ENCODE measurements at regions not wholly inside any gene's neighbourhood (a gene's known extent, or its start where the extent isn't known, plus 50 kb on each side); places are given as distances from the start of the nearest gene placed in this dataset.

- ChIA-PET POLR2A (no interaction called here), CTCF (no interaction called here)
- no peak overlapping the region for H3K27ac Mint-ChIP-seq
Measured at GRCh38 chr5:28066856-28067255, 1028.5 kb upstream of the CDH9 start.

GRCh38 chr5:28065656-28066055 is 1027.3 kb upstream of the CDH9 start:
- no peak overlapping the region for H3K27ac ChIP-seq (ENCODE audit: low read depth in 1 of 2, low read length in 2 of 2)
- ATAC-seq (ENCODE audit: poor library complexity): no peak
- H3K9me3 ChIP-seq (ENCODE audit: control insufficient read depth in 1 of 2, insufficient read depth in 1 of 2, low read length in 2 of 2): peaks cover 0 to 11% of the 10 kb centered on the region in 2 experiments
- H3K4me3 Mint-ChIP-seq: no peak overlapping the region
- H3K36me3 ChIP-seq (ENCODE audit: insufficient read depth, low read length): no peaks in the 10 kb centered on the region
- H3K36me3 Mint-ChIP-seq (ENCODE audit: low read depth): no peaks in the 10 kb centered on the region
- no peaks in the 10 kb centered on the region for H3K27me3 Mint-ChIP-seq
- H3K9me3 Mint-ChIP-seq: peaks cover 7% of the 10 kb centered on the region
- H3K4me1 ChIP-seq (ENCODE audit: insufficient read depth, low read length): no peaks in the 10 kb centered on the region
- no peak for TF ChIP-seq CTCF (IDR thresholded peaks at IDR 0.05)
- H3K27ac Mint-ChIP-seq: no peak overlapping the region
- CTCF ChIA-PET: no interaction called here
- no peak for DNase-seq
- H3K27me3 ChIP-seq (ENCODE audit: control insufficient read depth in 1 of 2, insufficient read depth in 2 of 2, low read length in 2 of 2): no peaks in the 10 kb centered on the region
- no peaks in the 10 kb centered on the region for H3K4me1 Mint-ChIP-seq (ENCODE audit: low read depth)
- intact Hi-C loops (cut with DNase I, micrococcal nuclease): no loop called here
- POLR2A ChIA-PET: no interaction called here
- no peak overlapping the region for H3K4me3 ChIP-seq (ENCODE audit: low read length)

More at GRCh38 chr5:28066856-28067255, 1028.5 kb upstream of the CDH9 start:
- no peaks in the 10 kb centered on the region for H3K27me3 Mint-ChIP-seq
- no peak overlapping the region for H3K27ac ChIP-seq (ENCODE audit: low read depth in 1 of 2, low read length in 2 of 2)
- intact Hi-C loops (cut with DNase I, micrococcal nuclease): no loop called here
- H3K36me3 ChIP-seq (ENCODE audit: insufficient read depth, low read length): no peaks in the 10 kb centered on the region
- H3K9me3 ChIP-seq (ENCODE audit: control insufficient read depth in 1 of 2, insufficient read depth in 1 of 2, low read length in 2 of 2): peaks cover 0 to 11% of the 10 kb centered on the region in 2 experiments
- H3K4me3 ChIP-seq (ENCODE audit: low read length): no peak overlapping the region
- no peak overlapping the region for H3K4me3 Mint-ChIP-seq
- no peaks in the 10 kb centered on the region for H3K27me3 ChIP-seq (ENCODE audit: control insufficient read depth in 1 of 2, insufficient read depth in 2 of 2, low read length in 2 of 2)
- no peak for DNase-seq
- peaks cover 7% of the 10 kb centered on the region for H3K9me3 Mint-ChIP-seq
- H3K4me1 ChIP-seq (ENCODE audit: insufficient read depth, low read length): no peaks in the 10 kb centered on the region
- no peak for ATAC-seq (ENCODE audit: poor library complexity)
- no peak for TF ChIP-seq CTCF (IDR thresholded peaks at IDR 0.05)
- H3K4me1 Mint-ChIP-seq (ENCODE audit: low read depth): no peaks in the 10 kb centered on the region
- H3K36me3 Mint-ChIP-seq (ENCODE audit: low read depth): no peaks in the 10 kb centered on the region

- ChIA-PET POLR2A (no interaction called here), CTCF (no interaction called here)
- no peak overlapping the region for H3K4me3 ChIP-seq (ENCODE audit: low read length)
- H3K27ac Mint-ChIP-seq: no peak overlapping the region
- H3K36me3 ChIP-seq (ENCODE audit: insufficient read depth, low read length): no peaks in the 10 kb centered on the region
- no peaks in the 10 kb centered on the region for H3K27me3 Mint-ChIP-seq
- peaks cover 8% of the 10 kb centered on the region for H3K9me3 Mint-ChIP-seq
- H3K9me3 ChIP-seq (ENCODE audit: control insufficient read depth in 1 of 2, insufficient read depth in 1 of 2, low read length in 2 of 2): peaks cover 5 to 7% of the 10 kb centered on the region in 2 experiments
- ATAC-seq (ENCODE audit: poor library complexity) (no peak), DNase-seq (no peak)
- intact Hi-C loops (cut with DNase I, micrococcal nuclease): no loop called here
- H3K36me3 Mint-ChIP-seq (ENCODE audit: low read depth): no peaks in the 10 kb centered on the region
- no peaks in the 10 kb centered on the region for H3K27me3 ChIP-seq (ENCODE audit: control insufficient read depth in 1 of 2, insufficient read depth in 2 of 2, low read length in 2 of 2)
- H3K4me1 ChIP-seq (ENCODE audit: insufficient read depth, low read length): no peaks in the 10 kb centered on the region
- no peak for TF ChIP-seq CTCF (IDR thresholded peaks at IDR 0.05)
- no peaks in the 10 kb centered on the region for H3K4me1 Mint-ChIP-seq (ENCODE audit: low read depth)
- no peak overlapping the region for H3K27ac ChIP-seq (ENCODE audit: low read depth in 1 of 2, low read length in 2 of 2)
- no peak overlapping the region for H3K4me3 Mint-ChIP-seq
Measured at GRCh38 chr5:28046596-28046995, 1008.2 kb upstream of the CDH9 start.

Measured in CD4-positive, alpha-beta T cell (primary cell).